MV-4-11 (cell line): ENCODE measurements at regions not wholly inside any gene's neighbourhood (a gene's known extent, or its start where the extent isn't known, plus 50 kb on each side); places are given as distances from the start of the nearest gene placed in this dataset.
A peak's percentile ranks its signal among the peaks of the same experiment; 100 is the strongest.
"Not testable (repeated sequence)": the region's sequence is repeated elsewhere in the genome, so short reads cannot be mapped to it uniquely, and the experiment has no call there.

ENCODE experiments used
- DNase-seq: peaks from one replicate; lab custom pipeline; 2025; lab: John Stamatoyannopoulos, UW

DNA sequence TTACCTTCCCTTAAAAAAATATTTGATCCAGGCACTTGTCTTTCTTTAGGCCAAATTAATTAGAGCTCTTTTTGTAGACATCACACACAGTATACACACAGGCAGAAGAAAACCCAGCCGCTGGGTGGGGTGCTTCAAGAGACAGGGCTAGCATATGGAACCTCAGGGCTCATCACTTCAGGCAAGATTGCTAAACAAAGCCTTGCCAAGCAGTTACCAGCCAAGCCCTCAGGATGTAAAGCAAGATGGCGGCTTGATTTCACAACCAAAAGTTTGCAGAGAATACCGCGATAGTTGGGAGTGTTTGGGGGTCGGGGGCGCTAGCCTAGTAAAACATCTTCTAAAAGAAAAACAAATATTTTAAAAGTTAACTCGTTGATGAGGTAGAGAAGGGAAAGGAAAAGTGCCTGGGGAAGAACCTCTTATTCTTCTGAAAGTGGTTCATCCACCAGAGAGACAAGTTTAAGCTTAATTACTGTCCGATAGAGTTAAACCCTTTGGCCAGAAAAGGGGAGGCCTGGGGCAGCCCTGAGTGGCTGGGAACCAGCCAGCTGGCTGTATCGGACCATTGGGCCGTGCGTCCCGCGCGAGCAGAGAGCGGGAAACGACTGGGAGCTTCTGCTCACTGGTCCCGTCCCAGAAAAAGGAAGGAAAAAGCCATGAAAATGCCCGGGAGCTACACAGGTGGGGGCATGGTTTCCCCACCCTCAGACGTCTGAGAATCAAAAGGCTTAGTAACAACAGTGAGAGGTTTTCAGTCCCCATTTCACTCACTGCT lies 254.9 kb upstream of the PCDH20 start:
- DNase-seq: no peak

DNA sequence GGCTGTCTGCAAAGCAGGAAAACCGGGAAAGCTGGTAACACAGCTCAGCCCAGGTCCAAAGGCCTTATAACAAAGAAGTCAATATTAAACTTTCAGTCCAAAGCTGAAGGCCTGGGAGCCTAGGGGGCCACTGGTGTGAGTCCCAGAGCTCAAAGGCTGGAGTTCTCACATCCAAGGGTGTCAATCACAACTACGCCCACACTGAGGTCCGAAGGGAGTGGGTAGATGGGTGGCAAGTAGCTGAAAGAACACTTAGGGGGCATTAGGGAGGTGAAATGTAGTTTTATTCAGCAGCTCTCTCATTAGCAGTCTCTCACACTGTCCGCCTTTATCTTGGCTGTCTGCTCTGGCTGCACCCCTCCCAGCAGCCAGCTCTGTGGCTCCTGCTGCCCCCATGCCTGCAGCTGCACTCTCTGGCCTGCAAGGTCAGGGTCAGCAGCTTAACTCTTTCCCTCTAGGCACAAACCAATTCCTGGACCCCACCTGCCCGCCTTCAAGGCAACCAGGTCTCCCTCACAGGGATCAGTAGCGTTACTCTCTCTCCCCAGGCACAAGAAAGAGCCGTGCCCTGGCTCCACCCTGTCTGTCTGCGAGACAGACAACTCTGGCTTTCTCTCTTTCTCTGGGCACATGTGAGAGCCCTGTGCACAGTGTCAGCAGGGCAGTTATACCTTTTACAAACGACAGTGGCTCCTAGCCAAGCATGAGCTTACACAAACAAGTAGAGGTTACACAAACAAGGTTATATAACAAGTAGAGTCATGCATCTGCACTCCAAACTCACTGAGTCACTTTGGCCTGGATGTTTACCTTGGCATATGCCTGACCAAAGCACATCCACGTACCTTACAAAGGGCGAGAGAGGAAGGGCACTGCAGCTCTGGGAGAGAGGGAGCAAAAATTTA lies 249.4 kb upstream of the PCDH20 start:
- no peak for DNase-seq

DNA sequence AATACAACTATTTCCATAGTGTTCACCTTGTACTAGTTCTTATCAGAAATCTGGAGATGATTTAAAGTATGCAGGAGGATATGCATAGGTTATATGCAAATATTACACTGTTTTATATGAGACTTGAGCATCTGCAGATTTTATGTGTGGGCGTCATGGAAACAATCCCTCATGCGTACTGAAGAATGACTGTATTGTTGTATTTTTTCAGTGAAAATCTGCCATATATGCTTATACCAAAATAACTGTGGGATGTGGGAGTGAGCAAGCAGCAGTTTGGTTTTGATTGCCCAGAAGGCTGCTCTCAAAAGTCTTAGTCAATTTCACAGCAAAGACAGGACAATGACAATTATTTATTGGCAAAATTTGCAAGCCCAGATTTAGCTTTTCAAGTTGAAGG lies 238.8 kb upstream of the PCDH20 start:
- DNase-seq: no peak

DNA sequence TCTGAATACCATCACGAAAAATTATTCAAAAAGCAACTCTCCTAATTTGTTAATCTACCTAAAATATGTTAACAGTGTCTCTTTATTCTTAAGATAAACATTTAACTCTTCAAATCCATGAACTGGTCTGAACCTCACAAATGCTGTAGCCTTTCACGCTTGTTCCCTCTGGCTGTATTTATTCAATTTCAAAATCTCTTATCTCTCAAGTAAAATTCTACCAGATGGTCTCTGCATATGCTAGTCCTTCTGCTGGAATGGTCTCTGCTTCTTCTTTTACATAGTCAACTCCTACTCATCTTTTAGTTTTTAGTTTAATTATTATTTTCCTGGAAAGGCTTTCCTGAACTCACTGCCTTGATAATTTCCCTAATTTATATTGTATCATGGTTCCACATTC lies 232.9 kb upstream of the PCDH20 start:
- DNase-seq: no peak

DNA sequence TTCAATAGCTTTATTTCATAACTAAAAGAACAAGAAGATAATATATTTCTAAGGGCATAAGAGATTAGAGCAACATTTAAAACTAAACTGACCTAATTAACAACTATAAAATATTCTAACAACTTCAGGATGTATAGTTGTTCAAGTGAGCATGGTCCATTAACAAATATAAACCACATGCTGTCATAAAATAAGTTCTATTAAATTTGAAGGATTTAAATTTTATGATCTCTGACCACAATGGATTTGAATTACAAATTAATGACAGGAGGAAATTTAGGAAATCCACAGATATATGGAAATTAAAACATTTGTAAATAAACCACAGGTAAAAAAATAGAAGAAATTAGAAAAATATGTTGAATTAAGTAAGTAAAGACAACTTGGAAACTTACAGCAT lies 196.5 kb upstream of the PCDH20 start:
- no peak for DNase-seq

DNA sequence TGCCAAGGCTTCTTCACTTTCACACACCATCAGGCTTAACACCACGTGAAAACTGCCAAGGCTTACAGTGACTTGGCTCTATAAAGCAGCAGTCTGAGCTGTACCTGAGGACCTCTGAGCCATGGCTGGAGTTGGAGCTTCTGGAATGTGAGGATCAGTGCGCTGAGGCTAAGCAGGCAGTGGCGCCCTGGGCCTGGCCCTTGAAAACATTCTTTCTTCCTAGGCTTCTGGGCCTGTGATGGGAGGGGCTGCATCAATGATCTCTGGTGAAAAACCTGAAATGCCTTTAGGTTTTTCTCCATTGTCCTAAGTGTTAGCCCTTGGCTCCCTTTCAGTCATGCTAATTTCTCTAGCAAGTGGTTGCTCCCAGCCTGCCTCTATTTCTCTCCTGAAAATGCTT lies 192.5 kb upstream of the PCDH20 start:
- no peak for DNase-seq

DNA sequence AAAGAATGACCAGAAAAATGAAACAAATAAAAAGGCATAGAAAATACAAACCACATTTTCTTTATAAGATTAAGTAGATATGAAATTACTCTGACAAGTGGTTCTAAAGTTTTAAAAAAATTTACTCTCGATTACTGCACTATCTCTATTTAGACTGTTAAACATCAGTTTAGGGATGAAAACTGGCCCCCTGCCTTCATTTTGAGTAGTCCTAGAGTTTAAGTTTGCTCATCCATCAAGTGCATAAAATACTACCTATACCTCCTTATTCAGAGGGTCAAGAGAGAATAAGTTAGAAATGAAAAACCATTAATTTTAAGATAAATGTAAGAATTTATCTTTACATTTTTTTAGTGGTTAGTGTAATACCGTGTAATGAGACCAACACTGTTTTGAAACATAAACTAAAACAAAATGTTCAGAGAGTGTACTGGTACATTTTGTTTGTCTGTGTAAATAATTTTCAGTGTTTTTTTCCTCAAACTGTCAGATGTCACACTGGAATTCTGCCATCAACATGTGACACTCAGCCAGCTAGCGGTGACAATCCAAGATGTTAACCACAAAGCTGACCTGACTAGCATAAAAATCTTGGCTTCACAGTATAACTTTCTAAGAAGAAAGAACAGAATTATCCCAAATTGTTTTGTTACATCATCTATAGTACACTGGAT lies 184.8 kb upstream of the PCDH20 start:
- no peak for DNase-seq

DNA sequence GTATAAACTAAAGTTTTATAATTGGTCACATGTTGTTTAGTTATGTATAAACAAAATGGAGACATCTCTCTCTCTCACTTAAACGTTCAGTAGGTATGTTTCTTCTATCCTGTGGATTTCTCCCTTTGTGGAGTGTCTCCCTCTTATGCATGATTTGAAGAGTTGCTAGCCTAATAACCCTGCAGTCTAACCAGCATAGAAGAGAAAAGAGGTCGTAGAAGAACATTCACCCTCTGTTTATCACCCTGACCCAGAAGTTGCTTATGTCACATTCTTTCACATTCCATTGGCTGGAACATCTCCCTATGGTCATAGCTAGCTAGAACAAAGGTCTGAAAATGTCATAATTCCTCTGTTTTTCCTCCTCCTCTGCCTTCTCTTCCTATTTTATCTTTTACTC lies 176.8 kb upstream of the PCDH20 start:
- no peak for DNase-seq

DNA sequence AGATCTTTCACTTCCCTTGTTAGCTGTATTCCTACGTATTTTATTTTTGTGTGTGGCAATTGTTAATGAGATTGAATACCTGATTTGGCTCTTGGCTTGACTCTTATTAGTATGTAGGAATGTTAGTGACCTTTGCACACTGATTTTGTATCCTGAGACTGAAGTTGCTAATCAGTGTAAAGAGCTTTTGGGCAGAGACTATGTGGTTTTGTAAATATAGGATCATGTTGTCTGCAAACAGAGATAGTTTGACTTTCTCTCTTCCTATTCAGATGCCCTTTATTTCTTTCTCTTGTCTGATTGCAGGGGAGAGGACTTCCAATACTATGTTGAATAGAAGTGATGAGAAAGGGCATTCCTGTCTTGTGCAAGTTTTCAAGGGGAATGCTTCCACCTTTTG lies 160.3 kb upstream of the PCDH20 start:
- no peak for DNase-seq

DNA sequence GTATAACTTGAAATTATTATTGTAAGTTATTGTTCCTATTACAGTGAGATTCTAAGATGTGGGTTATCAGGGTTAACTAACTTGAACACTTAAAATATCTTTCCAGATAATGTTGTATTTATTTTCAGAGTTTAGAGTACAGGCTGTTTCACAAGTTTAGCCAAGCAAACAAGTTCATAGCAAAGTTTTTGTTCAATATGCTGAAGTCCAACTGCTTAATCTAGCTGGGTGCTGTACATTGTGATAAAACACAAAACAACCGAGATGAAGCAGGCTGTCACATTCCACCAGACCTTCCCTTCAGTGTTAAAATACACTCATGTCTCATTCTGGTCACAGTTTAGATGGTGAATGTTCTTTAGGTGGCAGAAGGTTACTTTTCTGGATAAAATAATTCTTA lies 148.0 kb upstream of the PCDH20 start:
- no peak for DNase-seq

DNA sequence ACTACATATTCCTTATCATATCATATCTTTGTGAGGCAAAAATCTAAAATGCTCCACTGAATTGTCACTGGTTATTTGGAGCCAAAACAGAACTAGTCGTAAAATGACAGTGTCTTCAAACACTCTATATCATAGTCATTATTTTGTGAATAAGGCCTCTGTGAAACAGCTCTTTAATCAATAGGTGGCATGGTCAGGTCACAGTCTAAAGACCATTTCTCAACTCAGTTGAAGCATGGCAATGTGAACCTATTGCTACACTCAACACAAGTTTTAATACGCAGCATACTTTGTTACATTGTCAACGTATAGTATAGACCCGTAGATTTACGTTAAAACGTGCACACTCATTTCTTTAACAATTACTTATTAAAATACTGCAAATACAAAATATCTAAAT lies 131.3 kb upstream of the PCDH20 start:
- DNase-seq: no peak

DNA sequence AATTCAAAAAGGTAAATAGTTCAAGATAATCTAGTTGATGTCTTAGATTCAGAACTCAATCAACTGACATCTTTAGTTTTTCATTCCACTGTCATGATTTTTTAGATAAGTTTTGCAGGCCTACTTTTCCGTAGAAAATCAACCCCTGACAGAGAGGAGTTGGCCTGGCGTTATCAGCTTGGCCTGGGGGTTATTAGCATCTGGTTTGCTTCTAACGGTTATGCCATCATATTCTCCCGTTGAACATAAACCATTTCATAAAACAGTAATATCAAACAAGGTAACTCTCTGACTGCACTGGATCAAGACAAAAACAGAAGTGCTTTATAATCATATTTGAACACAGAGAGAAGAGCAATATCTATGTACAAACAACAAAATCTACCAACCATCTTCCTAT lies 130.8 kb upstream of the PCDH20 start:
- no peak for DNase-seq

DNA sequence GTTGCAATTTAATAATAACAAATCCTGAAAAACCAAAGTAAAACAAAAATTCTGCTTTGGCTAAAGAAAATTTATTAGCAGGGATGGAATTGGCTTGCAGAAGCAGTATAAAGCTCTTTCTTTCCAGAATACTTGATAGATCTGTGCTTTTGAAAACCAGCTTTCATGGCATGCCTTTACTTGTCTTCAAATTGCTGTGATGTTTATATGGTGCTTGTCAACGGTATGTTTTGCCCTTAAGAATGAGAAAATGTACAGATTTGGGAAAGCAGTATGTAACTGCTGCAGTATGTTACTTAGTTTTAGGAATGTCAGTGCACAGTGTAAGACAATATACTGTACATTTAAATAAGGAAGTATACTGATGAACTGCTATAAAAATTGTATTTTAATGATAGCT lies 120.8 kb upstream of the PCDH20 start:
- DNase-seq: no peak

DNA sequence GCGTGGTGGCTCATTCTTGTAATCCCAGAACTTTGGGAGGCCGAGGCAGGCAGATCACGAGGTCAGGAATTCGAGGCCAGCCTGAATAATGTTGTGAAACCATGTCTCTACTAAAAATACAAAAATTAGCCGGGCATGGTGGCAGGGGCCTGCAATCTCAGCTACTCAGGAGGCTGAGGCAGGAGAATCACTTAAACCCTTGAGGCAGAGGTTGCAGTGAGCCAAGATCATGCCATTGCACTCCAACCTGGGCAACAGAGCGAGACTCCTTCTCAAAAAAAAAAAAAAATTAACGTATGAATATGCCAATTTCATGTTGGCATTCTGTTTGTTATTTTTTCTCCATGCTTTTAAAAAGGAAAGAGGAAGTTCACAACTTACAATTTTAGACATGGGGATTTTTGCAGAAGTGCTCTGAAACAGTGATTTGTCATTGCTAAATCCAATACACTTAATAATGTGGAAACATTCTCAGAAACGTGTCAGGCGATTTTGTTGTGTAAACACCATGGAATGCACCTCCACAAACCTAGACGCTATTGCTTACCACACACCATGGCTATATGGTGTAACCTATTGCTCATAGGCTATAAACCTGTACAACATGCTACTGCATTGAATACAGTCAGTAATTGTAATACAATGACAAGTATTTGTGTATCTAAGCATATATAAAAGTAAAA lies 115.9 kb upstream of the PCDH20 start:
- DNase-seq: peak; percentile 58

DNA sequence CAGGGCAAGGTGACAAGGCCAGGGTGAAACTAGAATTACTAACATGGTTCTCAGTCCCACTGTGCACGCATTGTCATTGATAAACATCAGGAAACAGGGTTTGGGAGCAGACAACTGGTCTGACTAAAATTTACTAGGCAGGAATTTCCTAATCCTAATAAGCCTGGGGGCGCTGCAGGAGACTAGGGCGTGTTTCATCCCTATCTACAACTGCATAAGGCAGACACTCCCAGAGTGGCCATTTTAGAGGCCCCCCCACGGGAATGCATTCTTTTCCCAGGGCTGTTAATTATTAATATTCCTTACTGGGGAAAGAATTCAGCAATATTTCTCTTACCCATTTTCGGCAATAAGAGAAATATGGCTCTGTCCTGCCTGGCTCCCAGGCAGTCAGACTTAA lies 103.6 kb upstream of the PCDH20 start:
- not testable (repeated sequence) for DNase-seq

DNA sequence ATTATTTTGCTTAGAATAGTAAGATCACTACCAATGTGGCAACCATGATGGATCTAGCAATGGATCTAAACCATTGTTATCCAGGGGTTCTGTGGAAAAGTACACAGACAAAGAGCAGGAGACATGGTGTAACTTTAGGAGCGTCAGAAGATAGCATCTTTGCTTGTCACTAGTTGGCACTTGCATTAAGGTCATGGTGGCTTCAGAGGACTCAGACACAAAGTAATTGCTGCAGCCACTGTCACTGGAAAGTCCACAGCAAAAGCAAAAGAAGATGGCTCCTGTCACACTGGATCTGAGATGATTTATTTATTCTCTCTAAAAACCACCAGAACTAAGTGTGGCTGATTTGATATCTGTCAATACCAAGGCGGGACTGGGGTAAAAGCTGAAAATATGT lies 93.3 kb upstream of the PCDH20 start:
- DNase-seq: no peak

DNA sequence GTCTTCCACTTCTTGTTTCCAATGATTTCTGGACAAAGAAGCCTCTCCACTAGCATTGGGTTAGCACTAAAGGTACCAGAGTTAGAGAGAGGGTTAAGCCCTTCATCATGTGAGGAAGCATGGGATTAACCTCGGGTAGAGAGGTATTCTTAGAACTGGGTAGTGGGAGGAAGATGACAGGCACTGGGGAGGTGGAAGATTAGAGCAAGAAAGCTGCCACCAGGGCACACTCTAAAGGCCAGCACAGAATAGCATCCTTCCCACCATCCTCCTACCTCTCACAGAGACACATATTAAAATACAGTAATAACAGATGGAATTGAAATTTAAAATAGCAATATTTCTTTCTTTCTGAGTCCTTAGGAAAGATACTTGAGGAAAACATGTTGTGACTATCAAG lies 84.5 kb upstream of the PCDH20 start:
- no peak for DNase-seq

DNA sequence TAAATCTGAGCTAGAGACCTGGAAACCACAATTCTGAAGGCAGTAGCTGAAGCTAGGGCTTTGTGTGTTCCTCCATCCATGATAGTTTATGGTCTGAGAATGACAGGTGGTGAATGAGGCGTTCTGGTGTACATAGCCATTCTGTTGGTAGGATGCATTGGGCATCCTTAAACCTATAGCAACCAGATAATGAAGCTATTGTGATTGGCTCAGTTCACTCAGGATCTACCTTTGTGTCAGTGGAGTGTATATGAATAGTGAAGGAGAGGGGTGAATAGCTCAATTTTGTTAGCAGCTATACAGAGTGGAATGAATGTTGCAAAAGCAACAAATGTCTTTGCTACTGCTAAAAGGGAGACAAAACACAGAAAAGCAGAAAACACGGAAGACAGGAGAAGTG lies 80.0 kb upstream of the PCDH20 start:
- no peak for DNase-seq

DNA sequence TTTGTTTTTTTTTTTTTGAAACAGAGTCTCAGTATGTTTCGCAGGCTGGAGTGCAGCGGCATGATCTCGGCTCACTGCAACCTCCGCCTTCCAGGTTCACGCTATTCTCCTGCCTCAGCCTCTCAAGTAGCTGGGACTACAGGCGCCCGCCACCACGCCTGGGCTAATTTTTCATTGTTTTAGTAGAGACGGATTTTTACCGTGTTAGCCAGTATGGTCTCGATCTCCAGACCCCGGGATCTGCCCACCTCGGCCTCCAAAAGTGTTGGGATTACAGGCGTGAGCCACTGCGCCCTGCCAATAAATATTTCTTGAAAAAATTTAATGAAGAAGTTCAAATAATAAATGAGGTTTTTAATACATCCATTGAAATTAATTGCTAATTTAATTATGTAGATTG lies 77.9 kb upstream of the PCDH20 start:
- not testable (repeated sequence) for DNase-seq

DNA sequence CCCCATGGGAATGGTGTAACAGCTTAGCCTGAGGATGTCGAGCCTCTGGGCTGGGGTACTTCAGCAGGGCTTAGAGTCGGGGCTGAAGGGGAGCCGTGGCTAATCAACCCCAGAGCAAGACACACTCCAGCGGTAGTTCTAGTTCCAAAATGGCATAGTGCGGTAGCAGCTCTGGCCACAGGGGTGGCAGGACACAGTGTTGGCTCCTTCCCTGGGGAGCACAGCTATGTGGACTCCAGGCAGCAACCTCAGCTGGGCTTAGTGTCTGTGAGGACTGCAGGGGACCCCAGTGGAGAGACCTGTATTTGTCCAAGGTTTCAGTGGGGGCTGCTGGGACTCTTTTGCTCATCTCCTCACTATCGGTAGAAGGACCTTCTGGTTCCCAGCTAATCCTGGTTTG lies 70.8 kb upstream of the PCDH20 start:
- DNase-seq: no peak

DNA sequence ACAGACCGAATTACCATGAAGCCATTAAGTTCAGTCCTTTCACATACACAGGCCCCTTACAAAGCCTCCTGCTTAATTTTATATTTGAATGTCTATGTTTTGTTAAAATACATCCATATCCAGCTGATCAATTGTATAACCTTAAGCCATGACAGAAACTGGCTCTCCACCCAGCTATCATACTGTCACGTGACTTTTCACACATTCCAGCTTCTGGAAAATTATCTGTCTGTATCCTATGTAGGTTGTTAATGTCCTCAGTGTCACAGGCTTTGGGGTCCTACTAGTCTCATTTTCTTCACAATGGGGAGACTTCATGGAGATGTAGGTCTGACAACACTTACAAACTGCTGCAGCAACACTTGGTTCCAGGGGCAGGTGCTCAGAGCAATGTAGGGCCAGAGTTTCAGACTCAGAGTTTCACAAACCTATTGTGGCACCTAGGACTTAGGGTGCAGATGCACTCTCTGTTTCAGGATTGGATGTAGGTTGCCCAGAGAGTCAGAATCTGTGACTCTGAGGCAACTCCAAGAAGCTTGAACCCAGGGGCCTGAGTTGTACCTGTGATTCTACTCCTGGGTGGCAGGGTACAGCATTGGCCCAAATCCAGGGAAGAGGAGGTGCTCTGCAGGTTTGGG lies 69.6 kb upstream of the PCDH20 start:
- no peak for DNase-seq

DNA sequence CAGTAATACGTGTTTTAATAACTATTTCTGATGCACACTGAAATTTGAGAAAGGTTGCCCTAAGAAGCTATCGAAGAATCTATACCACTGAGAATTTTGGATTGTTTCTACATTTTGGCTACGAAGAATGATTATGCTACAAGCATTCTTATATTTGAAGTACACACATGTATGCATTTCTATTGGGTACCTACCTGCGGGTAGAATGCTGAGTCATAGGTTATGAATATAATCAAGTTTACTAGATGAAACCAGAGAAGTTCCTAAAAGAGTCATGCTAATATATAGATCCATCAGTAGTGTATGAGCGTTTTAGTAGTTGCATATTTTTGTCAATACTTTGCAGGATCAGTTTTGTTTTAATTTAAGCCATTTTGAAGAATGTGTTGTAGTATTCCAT lies 62.0 kb upstream of the PCDH20 start:
- no peak for DNase-seq
